Stimulated activated CD8-positive, alpha-beta memory T cell treated with anti-CD3 and anti-CD28 coated beads, Interleukin-15, amount 100 ng/mL, for 24 hours (primary cell): ENCODE measurements at regions not wholly inside any gene's neighbourhood (a gene's known extent, or its start where the extent isn't known, plus 50 kb on each side); places are given as distances from the start of the nearest gene placed in this dataset.

Experiments used
- DNase-seq: peaks from one replicate; pipeline ENCODE4 v3.0.0-alpha.2; 2020; ENCODE audit warnings: low read depth

GRCh38 chr2:144241801-144242200 lies 278.1 kb downstream of the ZEB2 start:
- no peak for DNase-seq

- no peak for DNase-seq
Measured at GRCh38 chr2:144240656-144241339, 279.1 kb downstream of the ZEB2 start.

- DNase-seq, result no peak
Measured at GRCh38 chr2:144239726-144240125, 280.2 kb downstream of the ZEB2 start.

- no peak for DNase-seq
Measured at GRCh38 chr2:144239306-144239705, 280.6 kb downstream of the ZEB2 start.

GRCh38 chr2:144237830-144238627 lies 281.9 kb downstream of the ZEB2 start:
- no peak for DNase-seq

- DNase-seq, result no peak
Measured at GRCh38 chr2:144237108-144237507, 282.8 kb downstream of the ZEB2 start.

- DNase-seq, result no peak
Measured at GRCh38 chr2:144235050-144235449, 284.9 kb downstream of the ZEB2 start.

GRCh38 chr2:144234542-144234871 lies 285.4 kb downstream of the ZEB2 start:
- no peak for DNase-seq

- no peak for DNase-seq
Measured at GRCh38 chr2:144233733-144234541, 286.0 kb downstream of the ZEB2 start.

- DNase-seq, result no peak
Measured at GRCh38 chr2:144233317-144233716, 286.6 kb downstream of the ZEB2 start.

GRCh38 chr2:144230448-144231085 lies 289.4 kb downstream of the ZEB2 start:
- DNase-seq, result no peak

GRCh38 chr2:144230033-144230432 lies 289.9 kb downstream of the ZEB2 start:
- no peak for DNase-seq

GRCh38 chr2:144229296-144229695 lies 290.6 kb downstream of the ZEB2 start:
- no peak for DNase-seq

- DNase-seq, result no peak
Measured at GRCh38 chr2:144227427-144228105, 292.4 kb downstream of the ZEB2 start.

GRCh38 chr2:144225076-144225475 lies 294.8 kb downstream of the ZEB2 start:
- no peak for DNase-seq

GRCh38 chr2:144224472-144224871 lies 295.4 kb downstream of the ZEB2 start:
- DNase-seq, result no peak

GRCh38 chr2:144219979-144220378 lies 299.9 kb downstream of the ZEB2 start:
- no peak for DNase-seq

- no peak for DNase-seq
Measured at GRCh38 chr2:144217853-144218633, 301.9 kb downstream of the ZEB2 start.

GRCh38 chr2:144215701-144216675 lies 303.9 kb downstream of the ZEB2 start:
- no peak for DNase-seq

GRCh38 chr2:144215207-144215606 lies 304.7 kb downstream of the ZEB2 start:
- DNase-seq, result no peak
